Cerebellar cortex (tissue), 1 donor: ENCODE measurements at regions not wholly inside any gene's neighbourhood (a gene's known extent, or its start where the extent isn't known, plus 50 kb on each side); places are given as distances from the start of the nearest gene placed in this dataset.

Experiments
- DNase-seq: peaks from one replicate; pipeline ENCODE4 v3.0.0-alpha.2; 2015; ENCODE audit warnings: low spot score

DNA sequence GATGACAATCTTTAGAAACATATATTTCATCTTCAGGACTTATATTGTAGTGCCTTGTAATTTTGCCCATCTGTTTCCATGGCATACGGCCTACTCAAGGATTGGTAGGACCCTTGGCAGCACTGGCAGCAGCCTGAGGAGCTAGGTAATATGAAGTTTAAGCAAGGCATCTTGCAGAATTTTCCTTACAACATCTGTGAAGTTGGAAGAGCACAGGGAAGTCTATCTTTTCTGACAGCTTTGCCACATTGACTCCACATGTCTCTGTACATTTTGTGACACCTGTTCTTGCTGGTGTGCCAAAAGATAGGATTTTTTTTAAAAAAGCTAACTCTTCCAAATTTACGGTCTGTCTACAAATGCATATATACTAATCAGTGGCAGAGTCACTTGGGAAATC lies 1235.2 kb downstream of the PCDH7 start:
- no peak for DNase-seq

DNA sequence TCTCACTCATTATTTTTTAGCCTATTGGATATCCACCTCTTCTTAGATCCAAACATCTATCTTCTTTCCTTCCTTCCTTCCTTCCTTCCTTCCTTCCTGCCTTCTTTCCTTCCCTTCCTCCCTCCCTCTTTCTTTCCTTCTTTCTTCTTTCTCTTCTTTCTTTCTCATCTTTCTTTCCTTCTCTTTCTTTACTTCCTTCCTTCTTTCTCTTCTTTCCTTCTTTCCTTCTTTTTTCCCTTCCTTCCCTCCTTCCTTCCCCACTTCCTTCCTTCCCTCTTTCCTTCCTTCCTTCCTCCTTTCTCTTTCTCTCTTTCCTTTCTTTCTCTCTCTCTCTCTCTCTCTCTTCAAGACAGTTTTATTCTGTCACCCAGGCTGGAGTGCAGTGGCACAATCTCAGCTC lies 1239.8 kb downstream of the PCDH7 start:
- DNase-seq: no peak

DNA sequence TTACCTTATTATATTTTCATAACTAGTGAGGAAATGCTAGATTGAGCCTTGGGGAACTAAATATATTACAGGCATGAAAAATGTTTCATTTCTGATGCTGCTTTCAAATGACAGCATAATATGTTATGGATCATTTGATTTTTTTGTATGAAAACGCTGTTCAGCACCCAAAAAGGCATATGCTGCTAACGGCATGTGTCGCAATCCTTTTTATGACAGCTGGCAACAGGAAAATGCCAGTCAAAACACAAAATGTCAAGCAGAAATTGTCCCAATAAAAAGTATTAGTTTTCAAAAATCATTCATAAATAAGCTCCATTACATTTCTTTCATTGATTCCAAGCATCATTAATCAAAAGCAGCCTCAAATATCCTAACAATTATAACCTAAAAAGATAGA lies 1244.5 kb downstream of the PCDH7 start:
- DNase-seq: no peak

DNA sequence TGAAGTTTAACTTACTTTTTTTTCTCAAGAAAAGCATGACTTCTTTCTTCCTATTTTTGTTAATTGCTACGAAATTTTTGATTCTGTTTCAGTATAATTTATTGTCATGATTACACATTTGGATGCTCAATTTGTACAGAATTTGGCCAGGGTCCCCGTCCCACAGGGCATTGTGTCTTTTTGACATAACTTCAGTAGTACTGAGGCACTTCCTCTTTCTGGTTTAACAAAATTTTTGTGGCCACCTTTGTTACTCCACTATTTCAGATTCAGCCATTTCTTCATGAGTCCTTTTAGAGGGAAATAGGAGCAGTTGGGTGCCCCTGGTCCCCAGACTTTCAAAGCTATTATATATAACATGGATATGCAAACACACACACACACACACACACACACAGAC lies 1248.7 kb downstream of the PCDH7 start:
- no peak for DNase-seq

DNA sequence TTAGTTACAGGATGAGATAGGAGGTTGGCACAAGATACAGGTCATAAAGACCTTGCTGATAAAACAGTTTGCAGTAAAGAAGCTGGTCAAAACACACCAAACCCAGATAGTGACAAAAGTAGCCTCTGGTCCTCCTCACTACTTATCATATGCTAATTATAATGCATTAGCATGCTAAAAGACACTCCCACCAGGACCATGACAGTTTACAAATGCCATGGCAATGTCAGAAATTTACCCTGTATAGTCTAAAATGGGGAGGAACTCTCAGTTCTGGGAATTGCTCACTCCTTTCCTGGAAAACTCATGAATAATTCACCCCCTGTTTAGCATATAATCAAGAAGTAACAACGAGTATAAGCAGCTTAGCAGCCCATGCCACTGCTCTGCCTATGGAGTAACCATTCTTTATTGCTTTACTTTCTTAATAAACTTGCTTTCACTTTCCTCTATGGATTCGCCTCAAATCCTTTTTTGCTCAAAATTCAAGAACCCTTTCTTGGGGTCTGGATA lies 1254.4 kb downstream of the PCDH7 start:
- DNase-seq: no peak

DNA sequence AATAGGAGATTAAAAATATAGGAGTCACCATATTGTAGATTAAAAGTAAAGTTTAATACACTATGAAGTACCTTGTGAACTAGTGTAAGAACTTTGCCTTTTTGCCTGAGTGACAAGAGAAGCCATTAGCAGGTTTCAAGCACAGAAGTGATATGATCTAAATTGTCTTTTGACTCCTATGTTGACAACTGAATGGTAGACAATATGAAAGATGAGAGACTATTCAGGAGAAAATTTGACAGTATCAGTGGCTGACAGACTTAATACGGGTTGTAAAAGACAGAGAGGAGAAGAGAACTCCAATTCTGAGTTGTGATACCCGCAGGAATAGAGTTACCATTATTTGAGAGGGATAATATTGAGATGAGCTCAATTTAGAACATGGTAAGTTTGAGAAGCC lies 1259.8 kb downstream of the PCDH7 start:
- no peak for DNase-seq

DNA sequence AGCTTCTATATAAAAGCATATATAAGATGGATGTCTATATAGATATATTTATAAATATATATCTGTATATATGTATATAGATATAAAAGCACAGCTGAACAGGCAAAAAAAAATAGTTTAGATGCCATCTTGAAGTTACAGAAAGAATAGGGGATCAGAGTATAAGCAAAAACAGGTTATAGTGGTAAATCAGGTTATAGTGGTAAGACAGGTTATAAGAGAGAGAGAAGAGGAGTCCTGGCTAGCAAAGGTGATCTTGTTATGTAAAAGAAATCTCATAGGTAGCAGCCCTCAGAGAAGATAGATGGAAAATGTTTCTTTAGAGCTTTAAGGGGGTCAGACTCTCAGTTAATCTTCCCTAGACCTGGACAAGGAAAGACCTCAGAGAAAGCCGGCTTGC lies 1263.1 kb downstream of the PCDH7 start:
- DNase-seq: no peak

DNA sequence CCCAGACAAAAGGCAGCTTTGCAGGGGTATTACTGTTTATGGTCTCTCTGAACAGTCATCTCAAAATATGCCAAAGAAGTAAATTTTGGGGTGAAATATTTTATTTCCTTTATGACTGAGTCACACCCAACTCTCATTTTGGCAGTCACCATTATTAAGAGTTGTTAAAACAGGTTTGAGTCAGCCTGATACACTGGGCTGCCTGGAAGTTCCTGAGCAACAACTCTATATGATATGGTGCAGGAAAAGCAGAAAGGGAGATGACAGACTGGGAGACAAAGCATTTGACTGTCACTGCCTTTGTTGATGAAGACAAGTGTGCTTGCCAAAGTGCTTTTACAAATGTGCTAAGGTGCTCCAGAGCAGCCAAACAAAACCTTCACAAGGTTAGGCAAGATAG lies 1263.5 kb downstream of the PCDH7 start:
- DNase-seq: no peak

DNA sequence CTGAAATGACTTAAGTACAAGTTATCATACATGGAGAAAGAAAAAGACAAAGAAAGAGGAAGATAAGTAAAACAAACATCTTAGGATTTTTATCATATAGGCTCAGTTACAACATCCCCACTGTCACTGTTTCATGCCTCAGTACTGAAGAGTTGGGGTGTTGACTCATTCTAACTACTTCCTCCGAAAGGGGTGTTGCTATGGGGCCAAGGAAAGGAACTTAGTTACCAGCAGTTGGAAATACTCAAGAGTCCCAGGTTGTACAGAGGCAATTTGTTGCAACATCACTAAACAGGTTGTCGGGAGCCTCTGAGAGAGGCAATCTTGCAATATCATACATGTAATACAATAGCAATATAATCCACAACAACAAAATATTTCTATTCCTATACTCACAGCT lies 1264.7 kb downstream of the PCDH7 start:
- DNase-seq: no peak

DNA sequence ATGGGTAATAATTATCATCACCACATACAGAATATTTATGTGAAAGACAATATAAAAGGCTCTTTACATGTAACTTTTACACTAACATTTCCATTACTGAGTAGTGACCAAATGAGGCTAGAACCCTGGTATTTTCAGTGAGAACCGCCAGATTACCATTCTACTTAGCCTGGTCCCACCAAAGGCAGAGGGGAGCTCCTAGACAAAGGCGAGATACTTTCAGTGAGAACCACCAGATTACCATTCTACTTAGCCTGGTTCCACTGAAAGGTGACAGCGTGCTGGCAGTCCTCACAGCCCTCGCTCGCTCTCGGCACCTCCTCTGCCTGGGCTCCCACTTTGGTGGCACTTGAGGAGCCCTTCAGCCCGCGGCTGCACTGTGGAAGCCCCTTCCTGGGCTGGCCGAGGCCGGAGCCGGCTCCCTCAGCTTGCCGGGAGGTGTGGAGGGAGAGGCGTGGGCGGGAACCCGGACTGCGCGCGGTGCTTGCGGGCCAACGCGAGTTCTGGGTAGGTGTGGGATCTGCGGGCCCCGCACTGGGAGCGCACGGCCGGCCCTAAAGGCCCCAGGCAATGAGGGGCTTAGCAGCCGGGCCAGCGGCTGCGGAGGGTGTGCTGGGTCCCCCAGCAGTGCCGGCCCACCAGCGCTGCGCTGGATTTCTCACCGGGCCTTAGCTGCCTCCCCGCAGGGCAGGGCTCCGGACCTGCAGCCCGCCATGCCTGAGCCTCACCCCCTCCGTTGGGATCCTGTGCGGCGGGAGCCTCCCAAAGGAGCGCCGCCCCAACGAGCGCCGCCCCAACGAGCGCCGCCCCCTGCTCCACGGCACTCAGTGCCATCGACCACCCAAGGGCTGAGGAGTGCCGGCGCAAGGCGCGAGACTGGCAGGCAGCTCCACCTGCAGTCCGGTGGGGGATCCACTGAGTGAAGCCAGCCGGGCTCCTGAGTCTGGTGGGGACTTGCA lies 1276.1 kb downstream of the PCDH7 start:
- no peak for DNase-seq

DNA sequence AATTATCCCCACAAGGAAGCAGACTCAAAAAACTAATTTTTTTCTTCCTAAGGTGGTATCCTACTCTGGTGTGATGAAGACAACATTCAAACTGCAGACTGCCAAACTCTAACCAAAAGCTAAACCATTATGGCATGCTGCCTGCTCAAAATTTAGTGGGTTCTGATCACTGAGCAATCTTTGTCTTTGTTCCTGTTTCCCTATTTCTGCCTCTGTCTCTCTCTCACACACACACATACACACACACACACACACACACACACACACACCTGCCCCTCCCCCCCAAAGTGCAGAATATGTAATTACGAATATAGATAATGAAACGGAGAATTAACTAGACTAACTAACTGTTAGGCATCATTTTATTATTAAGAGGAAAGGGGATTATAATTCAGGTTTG lies 1278.6 kb downstream of the PCDH7 start:
- DNase-seq: no peak

DNA sequence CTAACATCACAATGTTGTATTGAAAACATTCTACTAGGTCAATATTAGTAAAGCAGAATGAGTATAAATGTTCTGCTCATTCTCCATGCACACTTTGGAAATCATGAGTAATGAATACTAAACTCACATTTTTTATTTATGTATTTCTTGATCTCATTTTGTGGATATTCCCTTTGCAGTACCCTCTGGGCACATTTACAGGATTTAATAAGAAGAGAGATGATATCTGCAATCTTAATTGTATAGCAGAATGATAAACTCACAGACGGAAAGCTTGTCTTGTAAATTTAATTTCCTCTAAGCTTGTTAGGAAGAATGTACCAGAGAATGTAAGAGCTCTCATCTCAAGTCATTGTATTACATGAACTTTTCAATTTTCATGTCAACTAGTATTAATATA lies 1279.7 kb downstream of the PCDH7 start:
- DNase-seq: no peak

DNA sequence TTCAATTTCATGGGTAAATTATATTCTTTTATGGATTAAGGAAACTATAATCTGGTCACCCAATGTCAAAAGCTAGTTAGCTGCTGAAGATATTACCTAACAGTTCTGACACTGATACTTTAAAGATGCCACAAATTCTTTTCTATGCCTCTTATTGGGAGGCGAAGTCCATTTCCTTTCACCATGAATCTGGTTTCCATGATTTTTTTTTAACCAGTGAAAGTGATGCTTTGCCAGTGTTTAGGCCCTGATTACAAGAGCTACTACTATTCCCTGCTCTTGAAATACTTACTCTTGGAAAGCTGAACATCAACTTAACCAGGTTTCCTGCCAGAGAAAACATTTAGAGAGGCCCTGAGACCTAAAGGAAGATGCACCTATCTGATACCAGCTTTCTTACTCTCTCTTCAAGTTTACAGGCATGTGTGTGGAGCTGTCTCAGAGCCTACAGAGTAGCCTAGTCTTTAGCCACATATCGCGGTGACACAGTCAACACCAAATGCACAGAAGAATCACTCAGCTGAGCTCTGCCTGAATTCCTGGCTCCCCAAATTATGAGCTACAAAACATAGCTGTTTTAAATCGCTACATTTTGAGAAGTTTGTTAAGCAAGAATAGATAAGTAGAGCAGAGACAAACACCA lies 1280.8 kb downstream of the PCDH7 start:
- DNase-seq: no peak

DNA sequence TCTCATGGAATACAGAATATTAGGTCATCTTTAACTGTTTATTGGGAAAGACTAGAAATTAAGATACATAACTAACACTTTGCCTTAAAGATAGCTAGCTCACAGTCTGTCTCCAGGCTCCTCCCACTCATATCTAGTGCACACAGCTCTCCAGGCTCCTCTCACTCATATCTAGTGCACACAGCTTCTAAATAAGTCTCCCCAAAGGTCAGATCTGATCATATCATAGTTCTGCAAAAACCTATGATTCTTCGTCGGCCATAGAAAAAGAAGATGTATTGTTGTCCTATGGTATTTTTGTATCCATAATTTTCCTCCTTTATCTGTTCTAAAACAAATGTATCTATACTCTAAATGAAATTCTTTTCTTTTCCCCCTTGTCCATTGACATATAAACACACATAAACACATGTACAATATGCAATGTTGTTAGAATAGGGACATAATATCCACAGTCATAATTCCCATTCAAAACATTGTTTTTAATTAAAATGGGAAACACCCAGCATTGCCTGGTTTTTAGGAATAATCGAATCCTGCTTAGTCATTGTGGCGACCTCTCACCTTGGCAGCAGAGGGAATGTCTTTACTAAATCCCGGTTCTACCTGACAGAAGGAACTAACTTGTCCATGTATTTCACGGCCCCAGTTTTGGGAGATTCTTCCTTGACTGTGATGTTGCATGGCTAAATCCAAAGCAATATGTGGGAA lies 1282.0 kb downstream of the PCDH7 start:
- DNase-seq: no peak

DNA sequence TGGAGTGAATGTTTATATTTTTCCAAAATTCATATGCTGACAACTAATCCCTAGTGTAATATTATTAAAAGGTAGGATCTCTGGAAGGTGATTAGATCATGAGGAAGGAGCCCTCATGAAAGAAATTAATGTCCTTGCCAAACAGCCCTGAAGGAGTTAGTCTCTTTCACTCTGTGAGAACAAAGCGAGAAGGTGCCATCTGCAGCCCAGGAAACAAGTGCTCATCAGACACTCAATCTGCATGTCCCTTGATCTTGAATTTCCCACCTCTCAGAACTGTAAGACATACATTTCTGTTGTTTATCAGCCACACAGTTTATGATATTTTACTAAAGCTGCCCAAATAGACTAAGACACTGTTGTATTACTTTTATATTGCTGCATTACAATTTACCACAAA lies 1283.4 kb downstream of the PCDH7 start:
- no peak for DNase-seq

DNA sequence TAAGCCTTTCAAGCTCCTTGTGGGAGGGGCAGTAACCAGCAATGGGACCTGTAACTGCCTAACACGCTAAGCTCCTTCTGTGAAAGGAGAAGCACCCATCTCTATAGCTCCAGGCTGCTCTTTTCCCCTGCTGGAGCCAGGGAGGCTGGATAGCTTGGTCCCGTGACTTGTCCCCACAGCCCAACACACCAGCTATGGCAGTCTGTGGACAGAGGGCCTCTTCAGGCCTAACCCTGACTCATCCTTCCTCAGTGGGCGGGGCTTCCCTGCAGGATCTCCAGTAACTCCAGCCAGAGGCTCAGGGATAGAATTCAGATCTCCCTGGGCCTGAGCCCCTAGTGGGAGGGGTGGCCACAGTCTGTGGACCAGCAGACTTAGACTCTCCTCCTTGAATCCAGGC lies 1290.1 kb downstream of the PCDH7 start:
- no peak for DNase-seq

DNA sequence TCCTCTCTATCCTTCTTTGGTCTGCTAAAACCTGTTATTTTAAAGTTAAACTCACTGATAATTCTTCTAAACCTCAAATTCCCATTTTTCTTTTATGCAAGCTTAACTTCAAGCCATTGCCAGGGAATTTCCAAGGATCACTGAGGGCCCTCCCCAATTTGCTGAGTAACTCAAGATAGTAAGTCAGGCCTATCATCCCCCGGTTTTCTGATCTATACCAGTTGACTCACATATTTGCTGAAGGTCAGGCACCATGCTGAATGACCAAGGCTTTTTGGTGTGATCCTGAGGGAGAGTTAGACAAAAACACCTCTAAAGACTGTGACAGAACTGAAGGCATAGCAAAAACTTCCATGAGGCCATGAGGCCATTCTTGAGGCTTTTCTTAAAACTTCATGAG lies 1301.9 kb downstream of the PCDH7 start:
- no peak for DNase-seq

DNA sequence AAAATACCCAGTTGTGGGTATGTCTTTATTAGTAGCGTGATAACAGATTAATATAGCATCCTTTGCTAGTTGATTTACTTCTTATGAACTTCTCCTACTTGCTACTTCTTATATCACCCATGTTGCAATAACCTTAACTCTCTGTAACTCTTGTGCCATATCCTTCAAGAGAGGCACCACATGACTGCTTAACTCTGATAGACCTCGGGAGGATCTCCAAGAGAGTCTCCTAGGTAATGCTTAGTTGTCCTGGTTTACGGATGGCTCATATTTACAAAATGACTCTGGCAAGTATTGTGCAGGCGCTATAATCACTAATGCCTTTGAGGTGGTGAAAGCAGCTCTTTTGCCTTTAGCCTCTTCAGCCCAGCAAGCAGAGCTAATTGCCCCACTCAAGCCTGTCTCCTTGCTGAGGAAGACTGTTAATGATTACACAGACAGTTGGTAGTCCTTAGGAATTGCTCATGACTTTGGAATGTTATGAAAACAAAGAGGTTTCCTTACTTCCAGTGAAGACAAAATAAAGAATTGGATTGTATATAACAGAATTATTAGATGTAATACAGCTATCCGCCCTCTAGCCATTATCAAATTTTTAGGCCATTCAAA lies 1305.8 kb downstream of the PCDH7 start:
- no peak for DNase-seq

DNA sequence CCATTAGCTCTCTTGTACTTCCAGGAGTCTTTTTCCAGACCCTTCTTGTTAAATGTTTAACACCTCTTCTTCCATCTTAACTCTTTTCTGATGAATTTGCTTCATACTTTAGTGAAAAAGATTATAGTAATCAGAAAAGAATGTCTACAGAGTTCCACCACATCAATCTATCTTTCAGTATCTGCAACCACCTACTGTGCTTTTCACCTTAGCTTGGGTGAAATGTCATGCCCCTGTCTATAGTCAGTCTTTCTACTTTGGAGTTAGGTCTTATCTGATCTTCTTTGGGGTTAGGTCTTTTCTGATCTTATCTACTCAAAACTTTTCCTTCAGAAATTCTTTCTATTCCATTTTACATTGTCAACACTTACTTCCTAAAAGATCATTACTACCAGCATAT lies 1310.2 kb downstream of the PCDH7 start:
- no peak for DNase-seq

DNA sequence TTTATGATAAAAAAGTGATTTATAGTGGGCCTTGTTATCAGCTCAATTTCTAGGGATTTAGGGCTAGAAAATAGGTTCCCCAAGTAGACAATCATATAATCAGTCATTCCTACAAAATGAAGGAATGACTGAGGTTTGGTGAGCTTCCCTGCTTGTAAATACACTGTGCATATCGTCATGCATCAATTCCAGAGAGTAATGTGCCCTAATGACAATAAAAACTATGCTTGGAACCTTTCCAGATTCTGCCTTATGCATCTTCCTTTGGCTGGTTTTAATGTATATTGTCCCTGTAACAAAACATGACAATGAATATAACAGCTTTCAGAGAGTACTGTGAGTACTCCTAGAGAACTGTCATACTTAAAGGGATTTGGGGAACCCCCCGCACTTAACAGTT lies 1310.9 kb downstream of the PCDH7 start:
- DNase-seq: no peak

DNA sequence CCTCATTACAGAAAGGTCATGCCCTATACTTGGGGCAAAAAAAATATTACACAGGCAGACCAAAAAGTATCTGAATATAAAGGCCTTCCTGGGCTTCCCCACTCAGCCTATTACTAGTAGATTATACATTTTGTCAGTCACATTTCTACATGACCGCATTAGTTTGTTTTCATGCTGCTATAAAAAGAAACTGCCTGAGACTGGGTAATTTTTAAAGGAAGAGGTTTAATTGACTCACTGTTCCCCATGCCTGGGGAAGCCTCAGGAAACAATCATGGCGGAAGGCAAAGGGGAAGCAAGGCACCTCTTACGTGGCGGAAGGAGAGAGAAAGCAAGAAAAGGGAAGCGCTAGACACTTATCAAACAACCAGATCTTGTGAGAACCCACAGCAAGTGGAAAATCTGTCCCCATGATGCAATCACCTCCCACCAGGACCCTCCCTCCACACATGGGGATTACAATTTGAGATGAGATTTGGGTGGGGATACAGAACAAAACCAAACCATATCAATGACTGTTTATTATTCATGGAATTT lies 1312.0 kb downstream of the PCDH7 start:
- no peak for DNase-seq

DNA sequence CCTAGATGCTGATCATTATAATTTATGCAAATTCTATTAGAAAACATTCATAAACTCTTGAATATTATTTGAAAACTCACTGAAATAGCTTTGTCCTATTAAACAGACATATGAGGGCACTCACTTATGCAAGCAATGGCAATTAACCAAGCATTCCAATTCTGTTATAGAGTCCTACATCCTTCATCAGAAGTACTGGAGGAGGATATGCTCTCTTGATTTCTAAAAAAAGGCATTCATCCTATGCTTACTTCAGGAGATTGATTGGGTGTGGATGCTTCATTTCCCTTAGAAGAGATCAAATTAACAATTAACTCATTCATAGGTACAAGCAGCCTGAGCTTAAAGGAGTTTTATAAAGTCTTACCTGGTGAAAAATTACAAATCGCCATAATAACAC lies 1317.2 kb downstream of the PCDH7 start:
- no peak for DNase-seq
